ENCODE measurements at regions not wholly inside any gene's neighbourhood (a gene's known extent, or its start where the extent isn't known, plus 50 kb on each side); places are given as distances from the start of the nearest gene placed in this dataset.
A peak's percentile ranks its signal among the peaks of the same experiment; 100 is the strongest.

DNA sequence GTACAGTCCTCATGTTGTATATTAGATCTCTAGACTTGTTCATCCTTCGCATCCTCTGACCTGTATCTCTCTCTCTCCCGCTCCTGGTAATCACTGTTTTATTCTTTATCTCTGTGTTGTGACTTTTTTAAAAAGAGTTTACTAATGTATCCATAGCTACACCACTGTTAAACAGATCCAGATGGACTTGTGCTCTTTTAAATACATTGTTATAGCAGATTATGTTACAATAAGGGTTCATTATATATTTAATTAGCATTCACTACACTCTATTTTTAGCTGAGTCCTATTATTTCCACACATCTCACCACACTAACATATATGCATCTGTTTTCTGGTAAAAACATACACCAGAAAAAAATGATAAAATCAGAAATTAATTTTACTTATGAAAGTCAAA lies 90.5 kb downstream of the RBM43 start:
- H3K9me3 ChIP-seq (ENCODE audit: control insufficient read depth, low read length), result no peaks in the 10 kb centered on the region
- no peak overlapping the region for H3K27ac ChIP-seq
- no peak overlapping the region for H2AFZ ChIP-seq
- no peak for TF ChIP-seq CTCF (IDR thresholded peaks at IDR 0.05)
- no peaks in the 10 kb centered on the region for H3K36me3 ChIP-seq (ENCODE audit: control insufficient read depth, insufficient read depth, low read length)
- H3K9ac ChIP-seq, result no peak overlapping the region
- H3K27me3 ChIP-seq (ENCODE audit: control insufficient read depth, insufficient read depth, low read length), result no peaks in the 10 kb centered on the region
- no peaks in the 10 kb centered on the region for H3K4me1 ChIP-seq
- H3K4me2 ChIP-seq (ENCODE audit: low read length), result no peak overlapping the region
- H3K79me2 ChIP-seq, result no peaks in the 10 kb centered on the region
- no peak overlapping the region for H3K4me3 ChIP-seq (ENCODE audit: low read depth, low read length)

DNA sequence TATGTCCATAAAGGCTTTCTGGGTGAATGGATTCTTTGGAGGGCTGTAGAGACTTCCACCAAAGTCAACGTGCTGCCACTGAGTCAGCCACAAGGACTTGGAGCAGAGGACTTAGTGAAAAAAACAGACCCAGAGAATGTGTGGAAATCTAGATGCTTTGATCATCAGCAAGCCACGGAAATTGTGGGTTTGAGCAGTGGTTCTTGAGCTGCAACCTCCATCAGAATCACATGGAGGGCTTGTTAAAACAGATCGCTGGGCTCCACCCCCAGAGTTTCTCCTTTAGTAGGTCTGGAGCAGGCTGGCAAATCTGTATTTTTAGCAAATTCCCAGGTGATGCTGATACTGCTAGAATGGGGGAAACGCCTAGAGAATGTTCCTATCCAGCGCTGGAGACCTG lies 95.3 kb downstream of the RBM43 start:
- Histone ChIP-seq H2AFZ (no peak overlapping the region), H3K27me3 (ENCODE audit: control insufficient read depth, insufficient read depth, low read length) (no peaks in the 10 kb centered on the region), H3K27ac (no peak overlapping the region), H3K4me3 (ENCODE audit: low read depth, low read length) (no peak overlapping the region), H3K9me3 (ENCODE audit: control insufficient read depth, low read length) (no peaks in the 10 kb centered on the region), H3K4me1 (no peaks in the 10 kb centered on the region), H3K36me3 (ENCODE audit: control insufficient read depth, insufficient read depth, low read length) (no peaks in the 10 kb centered on the region), H3K9ac (no peak overlapping the region), H3K79me2 (no peaks in the 10 kb centered on the region), H3K4me2 (ENCODE audit: low read length) (no peak overlapping the region)
- TF ChIP-seq CTCF (IDR thresholded peaks at IDR 0.05), result no peak

- Histone ChIP-seq H3K4me1 (peaks cover 2% of the 10 kb centered on the region), H3K9ac (no peak overlapping the region), H3K9me3 (ENCODE audit: control insufficient read depth, low read length) (no peaks in the 10 kb centered on the region), H3K79me2 (no peaks in the 10 kb centered on the region), H3K4me3 (ENCODE audit: low read depth, low read length) (no peak overlapping the region), H3K27me3 (ENCODE audit: control insufficient read depth, insufficient read depth, low read length) (no peaks in the 10 kb centered on the region), H3K27ac (no peak overlapping the region), H3K36me3 (ENCODE audit: control insufficient read depth, insufficient read depth, low read length) (no peaks in the 10 kb centered on the region), H2AFZ (no peak overlapping the region), H3K4me2 (ENCODE audit: low read length) (no peak overlapping the region)
- TF ChIP-seq CTCF (IDR thresholded peaks at IDR 0.05), result no peak
Measured at GRCh38 chr2:151165105-151165684, 96.5 kb downstream of the RBM43 start.

DNA sequence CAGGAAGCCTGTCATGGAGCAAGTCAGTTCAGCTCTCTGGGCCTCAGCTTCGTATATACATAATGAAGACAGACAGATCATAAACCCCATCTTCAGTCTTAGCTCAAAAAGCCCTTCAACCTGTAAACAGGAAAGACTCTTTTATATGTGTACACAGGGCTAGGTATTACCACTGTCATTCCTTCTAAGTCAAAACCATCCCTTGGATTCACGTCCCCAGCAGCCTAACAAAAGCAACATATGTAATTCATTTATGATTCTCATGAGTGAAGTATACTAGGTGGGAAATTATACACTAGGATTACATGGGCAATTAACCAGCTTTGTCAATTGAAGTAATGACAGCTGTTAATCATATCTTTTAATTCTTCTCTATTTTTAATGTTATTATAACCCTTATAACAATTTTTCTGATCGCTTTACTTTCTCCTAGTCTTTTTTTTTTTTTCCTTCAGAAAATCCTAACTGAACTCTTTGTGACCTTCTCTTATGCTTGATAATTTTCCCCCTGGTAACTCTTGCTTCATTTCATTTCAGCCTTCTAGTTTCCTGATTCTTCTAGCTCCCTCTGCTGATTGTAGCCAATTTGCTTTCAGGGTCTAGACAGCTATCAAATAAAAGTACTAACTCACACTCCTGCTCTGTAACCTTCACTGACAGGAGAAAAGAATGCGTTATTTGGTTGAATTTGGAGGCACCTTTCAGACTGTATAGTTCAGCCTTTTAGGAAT lies 99.7 kb downstream of the RBM43 start:
- Histone ChIP-seq H3K4me2 (ENCODE audit: low read length) (no peak overlapping the region), H3K4me1 (peaks cover 3% of the 10 kb centered on the region), H3K9me3 (ENCODE audit: control insufficient read depth, low read length) (no peaks in the 10 kb centered on the region), H3K79me2 (no peaks in the 10 kb centered on the region), H3K9ac (no peak overlapping the region), H3K36me3 (ENCODE audit: control insufficient read depth, insufficient read depth, low read length) (no peaks in the 10 kb centered on the region), H3K27me3 (ENCODE audit: control insufficient read depth, insufficient read depth, low read length) (no peaks in the 10 kb centered on the region), H3K4me3 (ENCODE audit: low read depth, low read length) (no peak overlapping the region), H2AFZ (no peak overlapping the region), H3K27ac (no peak overlapping the region)
- TF ChIP-seq CTCF (IDR thresholded peaks at IDR 0.05), result peak; percentile 28
